Thoracic aorta (tissue), 2 donors: ENCODE measurements at regions not wholly inside any gene's neighbourhood (a gene's known extent, or its start where the extent isn't known, plus 50 kb on each side); places are given as distances from the start of the nearest gene placed in this dataset.

ENCODE experiments used
- ATAC-seq: fragments of 150-250 bp; one replicate; pipeline ENCODE4 v1.8.0; 2017; ENCODE audit warnings: low read depth; ENCODE audit not compliant: insufficient number of reproducible peaks, low FRiP score
- DNase-seq: peaks from one replicate; pipeline ENCODE4 v3.0.0-alpha.2; 2020; ENCODE audit warnings: low spot score
- H3K27ac ChIP-seq, 2 donors: fragments of 200-600 bp; sonication (generic); 1 replicate in 1 of 2; 2 replicates in 1 of 2; pipeline ENCODE4 v1.5.1; 2016; ENCODE audit warnings: mild to moderate bottlenecking in 2 of 2, moderate library complexity in 2 of 2
- H3K27me3 ChIP-seq: fragments of 200-600 bp; sonication (generic); replicated peaks from 2 replicates; pipeline ENCODE4 v1.6.0; 2016; ENCODE audit warnings: mild to moderate bottlenecking; ENCODE audit not compliant: insufficient read depth
- H3K36me3 ChIP-seq: fragments of 200-600 bp; sonication (generic); one replicate; pipeline ENCODE4 v1.5.1; 2016
- H3K4me1 ChIP-seq, 2 donors: fragments of 200-600 bp; sonication (generic); 1 replicate in 1 of 2; 2 replicates in 1 of 2; pipeline versions ENCODE4 v1.5.1 to v1.6.0; 2016; ENCODE audit warnings: low read depth in 2 of 2, mild to moderate bottlenecking in 1 of 2; ENCODE audit not compliant: control insufficient read depth in 1 of 2
- H3K4me3 ChIP-seq: fragments of 200-600 bp; sonication (generic); 2 replicates; pipeline ENCODE4 v1.5.1; 2016; ENCODE audit warnings: mild to moderate bottlenecking
- H3K9me3 ChIP-seq: fragments of 200-600 bp; sonication (generic); 2 replicates; pipeline ENCODE4 v1.5.1; 2016
- TF ChIP-seq, protein P1 (sequence below): fragments of 200-600 bp; sonication (generic); IDR thresholded peaks from one replicate; pipeline ENCODE4 v1.5.1; 2019; ENCODE audit warnings: antibody characterized with exemption

GRCh38 chr9:135394699-135395645 lies 84.6 kb upstream of the PPP1R26 start:
- ATAC-seq, result no peak
- H3K9me3 ChIP-seq, result peaks cover 6% of the 10 kb centered on the region
- TF ChIP-seq, protein P1, sequence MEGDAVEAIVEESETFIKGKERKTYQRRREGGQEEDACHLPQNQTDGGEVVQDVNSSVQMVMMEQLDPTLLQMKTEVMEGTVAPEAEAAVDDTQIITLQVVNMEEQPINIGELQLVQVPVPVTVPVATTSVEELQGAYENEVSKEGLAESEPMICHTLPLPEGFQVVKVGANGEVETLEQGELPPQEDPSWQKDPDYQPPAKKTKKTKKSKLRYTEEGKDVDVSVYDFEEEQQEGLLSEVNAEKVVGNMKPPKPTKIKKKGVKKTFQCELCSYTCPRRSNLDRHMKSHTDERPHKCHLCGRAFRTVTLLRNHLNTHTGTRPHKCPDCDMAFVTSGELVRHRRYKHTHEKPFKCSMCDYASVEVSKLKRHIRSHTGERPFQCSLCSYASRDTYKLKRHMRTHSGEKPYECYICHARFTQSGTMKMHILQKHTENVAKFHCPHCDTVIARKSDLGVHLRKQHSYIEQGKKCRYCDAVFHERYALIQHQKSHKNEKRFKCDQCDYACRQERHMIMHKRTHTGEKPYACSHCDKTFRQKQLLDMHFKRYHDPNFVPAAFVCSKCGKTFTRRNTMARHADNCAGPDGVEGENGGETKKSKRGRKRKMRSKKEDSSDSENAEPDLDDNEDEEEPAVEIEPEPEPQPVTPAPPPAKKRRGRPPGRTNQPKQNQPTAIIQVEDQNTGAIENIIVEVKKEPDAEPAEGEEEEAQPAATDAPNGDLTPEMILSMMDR, result no peak
- H3K36me3 ChIP-seq, result no peaks in the 10 kb centered on the region
- no peak overlapping the region for H3K27ac ChIP-seq
- no peak overlapping the region for H3K4me3 ChIP-seq
- DNase-seq, result no peak
- no peaks in the 10 kb centered on the region for H3K4me1 ChIP-seq
- H3K27me3 ChIP-seq, result no peaks in the 10 kb centered on the region

- Histone ChIP-seq H3K27me3 (no peaks in the 10 kb centered on the region), H3K4me3 (no peak overlapping the region), H3K27ac (no peak overlapping the region), H3K4me1 (no peaks in the 10 kb centered on the region), H3K36me3 (no peaks in the 10 kb centered on the region), H3K9me3 (peaks cover 6% of the 10 kb centered on the region)
- DNase-seq, result no peak
- TF ChIP-seq, protein P1, result no peak
- ATAC-seq, result no peak
Measured at GRCh38 chr9:135397142-135397541, 82.4 kb upstream of the PPP1R26 start.

DNA sequence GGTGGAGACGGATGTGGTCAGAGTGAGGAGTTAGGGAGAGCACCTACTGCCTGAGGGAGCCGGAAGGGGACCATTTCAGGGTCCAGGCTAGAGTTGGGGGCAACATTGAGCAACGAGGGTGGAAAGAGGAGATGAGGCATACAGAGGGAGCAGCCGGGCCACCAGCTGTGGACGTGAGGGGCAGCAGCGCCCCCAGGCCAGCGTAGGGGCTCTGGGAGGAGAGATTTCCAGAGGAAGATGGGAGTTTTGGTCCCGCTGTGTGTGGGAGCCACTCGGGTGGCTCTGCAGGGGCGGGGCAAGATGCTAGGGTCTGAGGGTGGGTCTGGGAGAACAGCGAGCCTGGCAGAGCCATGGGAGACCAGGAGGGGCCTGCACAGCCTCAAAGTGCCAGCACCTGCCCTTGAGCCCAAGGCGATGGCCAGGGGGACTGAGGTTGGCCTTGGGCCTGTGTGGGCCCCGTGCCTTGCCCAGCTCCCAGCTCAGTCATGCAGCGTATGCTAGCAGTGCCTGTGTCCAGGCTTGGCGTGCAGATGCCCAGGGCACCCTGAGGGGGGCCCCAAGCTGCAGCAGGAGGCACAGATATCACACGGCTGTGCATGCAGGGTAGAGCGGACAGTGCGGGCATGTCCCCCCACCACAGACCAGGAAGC lies 80.5 kb upstream of the PPP1R26 start:
- no peaks in the 10 kb centered on the region for H3K36me3 ChIP-seq
- H3K9me3 ChIP-seq, result peaks cover 6% of the 10 kb centered on the region
- H3K27ac ChIP-seq, result no peak overlapping the region
- TF ChIP-seq, protein P1, result no peak
- ATAC-seq (no peak), DNase-seq (no peak)
- no peaks in the 10 kb centered on the region for H3K4me1 ChIP-seq
- no peaks in the 10 kb centered on the region for H3K27me3 ChIP-seq
- no peak overlapping the region for H3K4me3 ChIP-seq

DNA sequence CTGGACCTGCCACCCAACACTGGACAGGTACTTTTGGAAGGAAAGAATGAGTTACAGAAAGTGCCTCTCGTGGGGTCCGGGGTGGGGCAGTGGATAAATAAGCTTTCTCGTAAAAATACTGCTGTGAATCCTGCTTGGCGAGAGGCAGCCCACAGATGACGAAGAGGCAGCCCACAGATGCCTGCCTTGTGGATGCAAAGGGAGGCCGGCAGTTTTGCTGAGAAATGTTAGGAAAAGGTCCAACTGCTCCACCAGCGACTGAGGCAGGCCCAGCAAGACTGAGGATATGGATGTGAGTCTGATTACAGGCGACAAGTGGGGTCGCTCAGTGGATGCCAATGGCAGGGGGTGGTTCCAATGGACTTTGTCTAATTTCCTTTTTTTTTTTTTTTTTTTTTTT lies 79.1 kb upstream of the PPP1R26 start:
- no peak for DNase-seq
- no peak overlapping the region for H3K4me3 ChIP-seq
- no peak overlapping the region for H3K27ac ChIP-seq
- ATAC-seq, result no peak
- no peaks in the 10 kb centered on the region for H3K27me3 ChIP-seq
- H3K4me1 ChIP-seq, result no peaks in the 10 kb centered on the region
- TF ChIP-seq, protein P1, result no peak
- no peaks in the 10 kb centered on the region for H3K36me3 ChIP-seq
- H3K9me3 ChIP-seq, result peaks cover 6% of the 10 kb centered on the region

DNA sequence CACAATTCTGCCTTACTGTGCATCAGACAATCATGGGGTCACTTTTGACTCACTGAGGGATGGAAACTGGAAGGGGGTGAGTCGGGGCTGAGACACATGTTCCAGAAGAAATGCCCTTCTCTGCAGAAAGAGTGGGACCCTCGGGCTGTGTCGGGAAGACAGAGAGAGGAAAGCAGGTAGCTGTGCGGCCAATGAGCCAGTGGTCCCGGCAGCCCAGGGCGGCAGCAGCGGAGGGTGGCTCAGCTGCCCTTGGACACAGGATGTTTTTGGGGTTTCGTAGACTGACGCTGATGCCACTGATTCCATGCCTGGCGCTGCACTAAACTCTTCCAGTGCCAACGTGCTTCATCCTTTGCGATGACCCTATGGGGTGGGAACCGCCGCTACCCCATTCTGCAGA lies 78.4 kb upstream of the PPP1R26 start:
- no peak overlapping the region for H3K4me3 ChIP-seq
- DNase-seq (no peak), ATAC-seq (no peak)
- TF ChIP-seq, protein P1, result no peak
- H3K36me3 ChIP-seq, result no peaks in the 10 kb centered on the region
- H3K27me3 ChIP-seq, result no peaks in the 10 kb centered on the region
- no peaks in the 10 kb centered on the region for H3K4me1 ChIP-seq
- no peak overlapping the region for H3K27ac ChIP-seq
- peaks cover 4% of the 10 kb centered on the region for H3K9me3 ChIP-seq
